NB4 (cell line): ENCODE measurements at regions not wholly inside any gene's neighbourhood (a gene's known extent, or its start where the extent isn't known, plus 50 kb on each side); places are given as distances from the start of the nearest gene placed in this dataset.

Experiments used
- CTCF ChIP-seq: IDR thresholded peaks from one replicate; pipeline ENCODE4 v1.5.1; 2012; ENCODE audit warnings: low read depth, low read length
- POLR2A ChIP-seq: IDR thresholded peaks from 2 replicates; pipeline ENCODE4 v1.6.1; 2011; ENCODE audit warnings: mild to moderate bottlenecking; ENCODE audit not compliant: insufficient read length; ENCODE audit errors: extremely low read depth

- no peak for TF ChIP-seq POLR2A
- no peak for TF ChIP-seq CTCF
Observed at GRCh38 chr2:47632754-47633153, 62.0 kb upstream of the KCNK12 start.
